ENCODE measurements at regions not wholly inside any gene's neighbourhood (a gene's known extent, or its start where the extent isn't known, plus 50 kb on each side); places are given as distances from the start of the nearest gene placed in this dataset.

GRCh38 chr13:86882107-86882506 is 789.1 kb upstream of the SLITRK5 start:
- intact Hi-C loops (cut with DNase I; ENCODE audit: low total_unique reads): no loop called here
- in situ Hi-C loops (cut with MboI; ENCODE audit: low sequenced_read_pairs in 4 of 4): no loop called here

GRCh38 chr13:86882835-86883234 is 788.3 kb upstream of the SLITRK5 start:
- intact Hi-C loops (cut with DNase I; ENCODE audit: low total_unique reads): no loop called here
- in situ Hi-C loops (cut with MboI; ENCODE audit: low sequenced_read_pairs in 4 of 4): no loop called here
- ATAC-seq: no peak

More at GRCh38 chr13:86882107-86882506, 789.1 kb upstream of the SLITRK5 start:
- Histone ChIP-seq H3K4me1 (no peaks in the 10 kb centered on the region), H3K36me3 (no peaks in the 10 kb centered on the region), H3K9me3 (no peaks in the 10 kb centered on the region), H3K4me3 (no peak overlapping the region), H3K27me3 (no peaks in the 10 kb centered on the region), H3K27ac (no peak overlapping the region)
- DNase-seq (no peak), ATAC-seq (no peak)
- no peak for TF ChIP-seq POLR2A (IDR thresholded peaks at IDR 0.05)
- TF ChIP-seq CTCF (IDR thresholded peaks at IDR 0.05 in 4 of 5, conservative IDR thresholded peaks at IDR 0.05 in 1 of 5): no peak

GRCh38 chr13:86892330-86892729 is 778.8 kb upstream of the SLITRK5 start:
- TF ChIP-seq CTCF (IDR thresholded peaks at IDR 0.05 in 4 of 5, conservative IDR thresholded peaks at IDR 0.05 in 1 of 5) (no peak), POLR2A (IDR thresholded peaks at IDR 0.05) (no peak)
- ATAC-seq: no peak
- no peak for DNase-seq
- Histone ChIP-seq H3K27ac (no peak overlapping the region), H3K9me3 (no peaks in the 10 kb centered on the region), H3K4me3 (no peak overlapping the region), H3K36me3 (no peaks in the 10 kb centered on the region), H3K4me1 (no peaks in the 10 kb centered on the region), H3K27me3 (no peaks in the 10 kb centered on the region)
- in situ Hi-C loops (cut with MboI; ENCODE audit: low sequenced_read_pairs in 4 of 4): no loop called here
- intact Hi-C loops (cut with DNase I; ENCODE audit: low total_unique reads): no loop called here

More at GRCh38 chr13:86882835-86883234, 788.3 kb upstream of the SLITRK5 start:
- Histone ChIP-seq H3K9me3 (no peaks in the 10 kb centered on the region), H3K27me3 (no peaks in the 10 kb centered on the region), H3K4me3 (no peak overlapping the region), H3K36me3 (no peaks in the 10 kb centered on the region), H3K4me1 (no peaks in the 10 kb centered on the region), H3K27ac (no peak overlapping the region)
- DNase-seq: no peak
- TF ChIP-seq POLR2A (IDR thresholded peaks at IDR 0.05) (no peak), CTCF (IDR thresholded peaks at IDR 0.05 in 4 of 5, conservative IDR thresholded peaks at IDR 0.05 in 1 of 5) (no peak)

- intact Hi-C loops (cut with DNase I; ENCODE audit: low total_unique reads): no loop called here
- Histone ChIP-seq H3K4me3 (no peak overlapping the region), H3K27ac (no peak overlapping the region), H3K9me3 (no peaks in the 10 kb centered on the region), H3K36me3 (no peaks in the 10 kb centered on the region), H3K27me3 (no peaks in the 10 kb centered on the region), H3K4me1 (no peaks in the 10 kb centered on the region)
- ATAC-seq (no peak), DNase-seq (no peak)
- in situ Hi-C loops (cut with MboI; ENCODE audit: low sequenced_read_pairs in 4 of 4): no loop called here
- TF ChIP-seq CTCF (IDR thresholded peaks at IDR 0.05 in 4 of 5, conservative IDR thresholded peaks at IDR 0.05 in 1 of 5): no peak
Observed at GRCh38 chr13:86900906-86901305, 770.3 kb upstream of the SLITRK5 start.

GRCh38 chr13:86906127-86906874 is 764.9 kb upstream of the SLITRK5 start:
- no peak for ATAC-seq
- no peak overlapping the region for H3K4me3 ChIP-seq
- no peaks in the 10 kb centered on the region for H3K27me3 ChIP-seq

More at GRCh38 chr13:86906127-86906874, 764.9 kb upstream of the SLITRK5 start:
- intact Hi-C loops (cut with DNase I; ENCODE audit: low total_unique reads): no loop called here
- no peak for TF ChIP-seq CTCF (IDR thresholded peaks at IDR 0.05 in 4 of 5, conservative IDR thresholded peaks at IDR 0.05 in 1 of 5)
- TF ChIP-seq POLR2A (IDR thresholded peaks at IDR 0.05): no peak
- H3K27ac ChIP-seq: no peak overlapping the region
- no peaks in the 10 kb centered on the region for H3K9me3 ChIP-seq
- no peaks in the 10 kb centered on the region for H3K36me3 ChIP-seq
- in situ Hi-C loops (cut with MboI; ENCODE audit: low sequenced_read_pairs in 4 of 4): no loop called here
- no peak for DNase-seq
- H3K4me1 ChIP-seq: no peaks in the 10 kb centered on the region

Measured in gastrocnemius medialis (tissue), 4 donors.